GM21825 (cell line): ENCODE measurements at regions not wholly inside any gene's neighbourhood (a gene's known extent, or its start where the extent isn't known, plus 50 kb on each side); places are given as distances from the start of the nearest gene placed in this dataset.
"Not testable (repeated sequence)": the region's sequence is repeated elsewhere in the genome, so short reads cannot be mapped to it uniquely, and the experiment has no call there.

Experiments
- ATAC-seq: cut with Tn5 transposase; IDR thresholded peaks from one replicate; pipeline ENCODE4 v1.9.1; 2021; ENCODE audit warnings: mild to moderate bottlenecking, moderate library complexity; ENCODE audit not compliant: unreplicated experiment

- ATAC-seq: not testable (repeated sequence)
Measured at GRCh38 chr21:27881331-27881730, 914.4 kb upstream of the ADAMTS5 start.

GRCh38 chr21:27872411-27872810, 905.5 kb upstream of the ADAMTS5 start:
- ATAC-seq: not testable (repeated sequence)

DNA sequence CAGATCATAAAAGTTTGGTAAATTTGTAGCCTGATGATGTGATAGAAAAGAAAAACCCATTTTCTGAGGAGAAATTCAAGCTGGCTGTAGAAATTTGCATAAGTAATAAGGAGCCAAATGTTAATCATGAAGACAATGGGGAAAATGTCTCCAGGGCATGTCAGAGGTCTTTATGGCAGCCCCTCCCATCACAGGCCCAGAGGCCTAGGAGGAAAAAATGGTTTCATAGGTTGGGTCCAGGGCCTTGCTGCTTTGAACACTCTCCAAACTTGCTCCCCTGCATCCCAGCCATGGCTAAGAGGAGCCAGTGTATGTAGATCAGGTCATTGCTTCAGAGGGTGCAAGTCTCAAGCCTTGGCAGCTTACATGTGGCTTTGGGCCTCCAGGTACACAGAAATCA, 903.9 kb upstream of the ADAMTS5 start:
- not testable (repeated sequence) for ATAC-seq

GRCh38 chr21:27860314-27860955, 893.5 kb upstream of the ADAMTS5 start:
- ATAC-seq: not testable (repeated sequence)

DNA sequence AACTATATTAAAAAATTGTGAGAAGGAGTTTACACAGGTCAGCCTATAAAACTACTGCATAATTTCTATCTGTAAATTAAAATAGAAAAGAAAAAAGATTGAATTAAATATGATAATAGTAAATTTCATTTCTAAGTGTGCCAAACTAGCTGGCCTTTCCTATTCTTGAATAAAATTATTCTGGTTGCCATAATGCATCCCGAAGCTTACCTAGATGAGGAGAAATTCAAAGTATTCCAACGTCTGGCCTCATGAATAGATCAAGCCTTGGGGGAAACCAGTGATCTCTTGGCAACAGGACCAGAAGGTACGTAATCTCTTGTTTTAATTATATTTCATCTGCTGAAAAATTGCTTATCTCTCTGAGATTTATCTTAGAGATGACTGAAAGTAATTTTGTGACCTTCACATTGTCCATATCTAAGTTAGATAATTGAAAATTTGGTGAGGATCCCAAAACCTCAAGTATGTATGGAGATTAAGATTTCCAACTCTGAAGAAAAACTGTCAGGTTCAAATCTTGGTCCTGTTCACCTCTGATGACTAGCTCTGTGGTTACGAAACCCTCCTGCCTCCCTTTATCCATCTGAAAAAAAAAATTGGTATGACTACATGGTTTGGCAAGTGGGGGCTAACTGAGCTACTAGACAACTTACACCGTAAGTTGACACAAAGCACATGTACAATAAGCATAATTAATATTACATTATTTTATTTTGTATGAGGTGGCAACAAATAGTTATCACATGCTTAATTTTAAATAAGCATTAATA, 891.4 kb upstream of the ADAMTS5 start:
- not testable (repeated sequence) for ATAC-seq

- not testable (repeated sequence) for ATAC-seq
Measured at GRCh38 chr21:27856988-27857387, 890.1 kb upstream of the ADAMTS5 start.

GRCh38 chr21:27841084-27841672, 874.3 kb upstream of the ADAMTS5 start:
- ATAC-seq: no peak

GRCh38 chr21:27840262-27840661, 873.4 kb upstream of the ADAMTS5 start:
- ATAC-seq: no peak

DNA sequence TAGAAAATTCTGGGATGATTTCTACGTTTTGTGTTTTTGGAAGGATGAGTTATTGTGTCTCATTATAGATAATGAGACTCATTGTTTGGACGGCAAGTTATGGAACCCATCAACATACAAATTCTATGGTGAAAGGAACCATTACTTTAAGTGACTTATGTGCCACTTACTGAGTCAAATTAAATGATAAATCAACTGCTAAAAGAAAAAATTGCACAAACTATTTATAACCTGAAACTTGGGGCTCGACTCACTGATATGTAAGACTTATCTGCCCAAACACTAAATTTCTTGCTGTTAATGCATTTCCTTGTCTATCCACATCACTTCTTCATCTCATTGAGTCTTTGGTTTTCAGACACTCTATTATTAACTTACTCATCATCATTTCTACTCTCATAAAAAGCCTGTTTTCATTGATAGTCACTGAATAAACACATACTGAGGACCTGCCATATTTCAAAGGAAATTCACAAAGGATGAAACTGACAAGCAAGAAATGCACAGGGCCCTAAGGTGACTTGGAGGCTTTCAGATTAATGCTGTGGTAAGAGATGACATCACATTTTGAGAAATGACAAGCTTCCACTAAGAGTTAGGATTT, 872.7 kb upstream of the ADAMTS5 start:
- no peak for ATAC-seq

GRCh38 chr21:27838573-27838972, 871.7 kb upstream of the ADAMTS5 start:
- no peak for ATAC-seq

- ATAC-seq: no peak
Measured at GRCh38 chr21:27837936-27838335, 871.0 kb upstream of the ADAMTS5 start.

DNA sequence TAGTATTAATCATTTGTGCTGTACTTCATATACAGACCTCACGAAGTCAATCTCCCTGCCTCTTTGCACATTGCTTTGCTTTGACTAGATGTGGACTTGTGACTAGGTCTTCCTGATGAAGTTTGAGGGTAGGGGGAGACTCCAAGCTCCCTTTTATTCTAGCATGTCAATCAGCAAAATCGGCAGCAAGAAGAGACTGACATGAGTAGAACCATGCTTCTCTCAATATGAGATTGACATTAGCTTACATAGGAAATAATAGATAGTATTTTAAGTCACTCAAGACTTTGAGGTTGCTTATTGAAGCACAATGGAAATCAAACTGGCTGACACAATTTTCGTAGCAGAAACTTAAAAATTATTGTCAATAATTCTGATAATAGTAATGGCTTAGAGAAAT, 866.4 kb upstream of the ADAMTS5 start:
- no peak for ATAC-seq

DNA sequence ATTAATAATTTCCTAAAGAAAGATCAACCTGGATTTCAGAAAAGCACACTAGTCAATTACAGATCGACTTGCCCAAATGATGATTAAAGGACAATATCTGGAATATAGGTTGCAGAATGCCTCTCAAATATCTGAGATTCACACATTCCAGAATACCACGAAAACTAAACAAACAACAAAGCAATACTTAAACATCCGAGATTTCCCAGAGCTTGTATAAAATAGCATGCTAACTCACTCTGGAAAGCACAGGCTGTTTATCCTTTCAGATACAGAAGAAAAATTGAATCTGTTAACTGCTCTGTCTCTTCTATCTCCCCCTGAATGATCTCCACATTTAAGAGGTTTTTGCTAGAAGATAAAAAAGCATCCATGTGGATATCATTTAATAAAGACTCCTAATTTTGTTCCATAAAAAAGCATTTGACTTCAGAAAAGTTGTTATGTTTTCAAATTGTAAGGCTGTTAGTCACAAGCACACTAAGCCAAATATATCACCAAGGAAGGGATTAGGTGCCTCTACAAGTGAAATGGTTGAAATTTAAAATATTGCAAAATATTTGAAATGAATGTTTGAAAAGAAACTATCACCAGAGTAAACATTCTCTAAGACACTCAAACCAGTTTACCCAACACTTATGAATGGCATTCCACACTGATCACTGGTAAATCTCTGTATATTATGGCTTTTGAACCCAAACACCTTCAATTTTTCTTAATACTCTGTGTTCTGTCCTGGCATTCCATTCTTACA, 865.1 kb upstream of the ADAMTS5 start:
- ATAC-seq: no peak

DNA sequence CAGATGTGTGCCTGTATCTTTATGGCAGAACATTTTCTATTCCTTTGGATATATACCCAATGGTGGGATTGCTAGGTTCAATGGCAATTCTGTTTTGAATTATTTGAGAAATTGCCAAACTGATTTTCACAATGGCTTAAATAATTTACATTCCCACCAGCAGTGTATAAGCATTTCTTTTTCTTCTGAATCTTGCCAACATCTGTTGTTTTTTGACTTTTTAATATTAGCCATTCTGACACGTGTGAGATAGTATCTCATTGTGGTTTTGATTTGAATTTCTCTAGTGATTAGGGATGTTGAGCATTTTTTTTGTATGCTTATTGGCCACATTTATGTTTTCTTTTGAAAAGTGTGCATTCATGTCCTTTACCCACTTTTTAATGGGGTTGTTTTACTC, 864.3 kb upstream of the ADAMTS5 start:
- no peak for ATAC-seq

GRCh38 chr21:27827972-27828371, 861.1 kb upstream of the ADAMTS5 start:
- no peak for ATAC-seq

DNA sequence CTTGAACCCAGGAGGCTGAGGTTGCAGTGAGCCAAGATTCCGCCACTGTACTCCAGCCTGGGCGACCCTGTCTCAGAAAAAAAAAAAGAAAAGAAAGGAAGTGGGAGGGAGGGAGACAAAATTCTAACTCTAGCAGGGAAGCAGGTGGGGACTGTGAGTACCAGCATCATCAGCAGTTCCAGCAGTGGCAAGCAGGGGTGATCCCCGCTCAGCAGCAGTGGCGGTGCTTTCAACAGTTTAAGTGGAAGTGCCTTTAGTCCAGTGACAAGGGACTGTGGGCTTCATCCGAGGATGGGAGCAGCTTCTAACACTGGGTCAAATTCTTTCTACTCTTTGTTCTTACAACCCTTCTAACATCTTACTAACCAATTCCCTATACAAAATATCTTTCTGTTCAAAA, 858.1 kb upstream of the ADAMTS5 start:
- ATAC-seq: no peak

DNA sequence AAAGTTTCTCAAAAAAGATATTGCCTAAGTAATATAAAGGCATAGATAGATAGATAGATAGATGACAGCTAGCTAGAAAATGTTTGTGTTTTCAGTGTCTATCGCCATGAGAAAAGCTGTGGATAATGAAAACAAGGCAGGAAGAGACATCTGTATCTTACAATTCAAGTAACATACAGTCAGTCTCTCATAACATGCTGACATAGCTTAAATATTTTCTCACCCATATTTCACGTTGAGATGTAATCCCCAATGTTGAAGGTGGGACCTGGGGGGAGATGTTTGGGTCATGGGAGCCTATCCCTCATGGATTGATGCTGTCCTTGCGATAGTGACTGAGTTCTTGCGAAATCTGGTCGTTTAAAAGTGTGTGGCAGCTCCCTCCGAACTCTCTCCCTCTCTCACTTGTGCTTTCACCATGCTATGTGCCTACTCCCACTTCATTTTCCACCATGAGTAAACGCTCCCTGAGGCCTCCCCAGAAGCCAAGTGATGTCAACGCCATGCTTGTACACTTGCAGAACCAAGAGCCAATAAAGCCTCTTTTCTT, 856.8 kb upstream of the ADAMTS5 start:
- ATAC-seq: no peak

DNA sequence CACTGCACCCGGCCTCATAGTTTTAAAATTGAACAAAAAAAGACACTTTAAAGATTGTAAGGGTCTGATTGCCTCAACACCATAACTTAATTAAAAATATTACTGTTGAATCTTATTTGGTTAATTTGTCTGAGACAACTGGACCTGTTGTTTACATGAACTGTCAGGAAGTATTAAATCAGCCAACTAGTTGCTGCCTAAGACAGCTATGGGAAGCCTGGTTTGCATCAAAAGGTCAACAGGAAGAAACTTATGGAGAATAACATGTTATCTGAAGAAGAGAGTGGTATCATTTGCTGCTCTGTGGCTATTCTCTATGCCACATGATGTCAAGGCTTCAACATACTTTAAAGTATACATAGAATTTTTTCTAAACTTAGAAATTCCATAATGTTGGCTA, 853.5 kb upstream of the ADAMTS5 start:
- no peak for ATAC-seq

GRCh38 chr21:27819299-27819698, 852.4 kb upstream of the ADAMTS5 start:
- ATAC-seq: no peak

DNA sequence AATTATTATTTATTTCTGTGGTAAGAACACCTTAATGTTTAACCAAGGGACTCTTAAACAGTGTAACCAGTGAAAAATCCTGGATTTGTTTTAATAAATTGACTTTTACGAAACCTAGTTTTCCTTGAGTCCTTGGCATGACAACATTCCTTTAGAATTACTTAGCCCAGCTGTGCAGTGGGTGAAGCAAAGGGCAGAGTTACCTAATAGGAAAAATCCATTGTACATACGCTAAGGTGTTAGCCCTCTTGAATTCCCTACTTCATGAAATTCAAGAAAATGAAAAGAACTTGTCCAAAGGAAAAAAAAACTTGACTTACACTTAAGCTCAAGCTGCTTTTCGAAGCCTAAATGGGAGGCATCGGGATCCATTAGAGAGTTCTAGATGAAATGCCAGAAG, 852.0 kb upstream of the ADAMTS5 start:
- no peak for ATAC-seq
